ENCODE measurements at regions not wholly inside any gene's neighbourhood (a gene's known extent, or its start where the extent isn't known, plus 50 kb on each side); places are given as distances from the start of the nearest gene placed in this dataset.

DNA sequence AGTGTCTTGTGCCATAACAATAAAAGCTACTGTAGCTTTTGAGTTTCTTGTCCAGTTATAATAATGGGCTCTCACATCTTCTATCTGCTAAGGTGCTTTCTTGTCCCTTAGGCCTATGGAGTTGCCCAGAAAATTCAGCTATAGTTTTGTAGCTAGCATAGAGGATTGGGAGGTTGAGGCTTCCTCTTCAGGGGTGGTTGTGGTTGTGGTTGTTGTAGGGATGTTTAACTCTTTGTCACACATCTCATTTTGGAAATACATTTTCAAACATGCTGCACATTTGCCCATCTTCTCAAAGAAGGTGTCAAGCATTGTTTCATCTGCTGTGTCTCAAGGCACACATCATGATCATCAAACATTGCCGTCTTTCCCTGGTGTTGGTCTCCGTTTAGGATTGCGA, 65.0 kb downstream of the ATXN3L start:
- TF ChIP-seq POLR2A (IDR thresholded peaks at IDR 0.05) = no peak
- TF ChIP-seq, protein P1, sequence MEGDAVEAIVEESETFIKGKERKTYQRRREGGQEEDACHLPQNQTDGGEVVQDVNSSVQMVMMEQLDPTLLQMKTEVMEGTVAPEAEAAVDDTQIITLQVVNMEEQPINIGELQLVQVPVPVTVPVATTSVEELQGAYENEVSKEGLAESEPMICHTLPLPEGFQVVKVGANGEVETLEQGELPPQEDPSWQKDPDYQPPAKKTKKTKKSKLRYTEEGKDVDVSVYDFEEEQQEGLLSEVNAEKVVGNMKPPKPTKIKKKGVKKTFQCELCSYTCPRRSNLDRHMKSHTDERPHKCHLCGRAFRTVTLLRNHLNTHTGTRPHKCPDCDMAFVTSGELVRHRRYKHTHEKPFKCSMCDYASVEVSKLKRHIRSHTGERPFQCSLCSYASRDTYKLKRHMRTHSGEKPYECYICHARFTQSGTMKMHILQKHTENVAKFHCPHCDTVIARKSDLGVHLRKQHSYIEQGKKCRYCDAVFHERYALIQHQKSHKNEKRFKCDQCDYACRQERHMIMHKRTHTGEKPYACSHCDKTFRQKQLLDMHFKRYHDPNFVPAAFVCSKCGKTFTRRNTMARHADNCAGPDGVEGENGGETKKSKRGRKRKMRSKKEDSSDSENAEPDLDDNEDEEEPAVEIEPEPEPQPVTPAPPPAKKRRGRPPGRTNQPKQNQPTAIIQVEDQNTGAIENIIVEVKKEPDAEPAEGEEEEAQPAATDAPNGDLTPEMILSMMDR (IDR thresholded peaks at IDR 0.05) = no peak
- TF ChIP-seq POLR2AphosphoS5 (IDR thresholded peaks at IDR 0.05) = no peak

Data from transverse colon (tissue), 4 donors.